Common myeloid progenitor, CD34-positive (primary cell): ENCODE measurements at regions not wholly inside any gene's neighbourhood (a gene's known extent, or its start where the extent isn't known, plus 50 kb on each side); places are given as distances from the start of the nearest gene placed in this dataset.

Experiments
- CTCF ChIA-PET: fragments of 350-600 bp; sonication (Branson Sonifier 250); formaldehyde crosslinking; loops from one replicate; lab custom pipeline; 2021; ENCODE audit warnings: antibody characterized with exemption; lab: Charles Lee
- POLR2A ChIA-PET: fragments of 350-600 bp; sonication (Branson Sonifier 250); formaldehyde crosslinking; loops from one replicate; lab custom pipeline; 2021; ENCODE audit warnings: antibody characterized with exemption; lab: Charles Lee
- DNase-seq, 3 donors: peaks; one replicate each; pipeline versions ENCODE4 v3.0.0 to v3.0.0-alpha.2; 2013
- H3K27ac ChIP-seq, 2 experiments: 1 replicate in 1 of 2; 2 replicates in 1 of 2; pipeline ENCODE4 v1.7.0; 2013; ENCODE audit warnings: inconsistent platforms in 2 of 2, low read length in 2 of 2, mild to moderate bottlenecking in 2 of 2, low read depth in 1 of 2, moderate library complexity in 1 of 2; ENCODE audit not compliant: severe bottlenecking in 2 of 2, insufficient read depth in 1 of 2, poor library complexity in 1 of 2
- H3K27me3 ChIP-seq, 5 experiments: replicated peaks in 2 of 5; 1 replicate in 3 of 5; 2 replicates in 2 of 5; pipeline versions ENCODE4 v1.6.1 to v1.7.0; 2013; ENCODE audit warnings: low read length in 4 of 5, mild to moderate bottlenecking in 2 of 5, moderate library complexity in 2 of 5, inconsistent platforms in 1 of 5; ENCODE audit not compliant: insufficient read depth in 5 of 5, control insufficient read depth in 4 of 5
- H3K36me3 ChIP-seq, 4 experiments: 1 replicate in 2 of 4; 2 replicates in 2 of 4; pipeline versions ENCODE4 v1.6.1 to v1.7.0; 2013; ENCODE audit warnings: low read length in 3 of 4, control low read depth in 1 of 4, mild to moderate bottlenecking in 1 of 4; ENCODE audit not compliant: control insufficient read depth in 4 of 4, insufficient read depth in 4 of 4
- H3K4me1 ChIP-seq, 4 experiments: 1 replicate in 3 of 4; 2 replicates in 1 of 4; pipeline versions ENCODE4 v1.6.1 to v1.7.1; 2013; ENCODE audit warnings: low read length in 3 of 4, mild to moderate bottlenecking in 3 of 4, control low read depth in 1 of 4, inconsistent platforms in 1 of 4, moderate library complexity in 1 of 4; ENCODE audit not compliant: control insufficient read depth in 4 of 4, insufficient read depth in 4 of 4; ENCODE audit errors: control extremely low read depth in 1 of 4
- H3K4me3 ChIP-seq, 7 experiments: 1 replicate in 4 of 7; 2 replicates in 3 of 7; pipeline versions ENCODE4 v1.5.1 to v1.7.0; 2013; ENCODE audit warnings: mild to moderate bottlenecking in 7 of 7, low read length in 6 of 7, moderate library complexity in 6 of 7, inconsistent platforms in 2 of 7, low read depth in 2 of 7, control low read depth in 1 of 7; ENCODE audit not compliant: insufficient read depth in 4 of 7, control insufficient read depth in 1 of 7; ENCODE audit errors: extremely low read depth in 1 of 7
- H3K9me3 ChIP-seq, 5 experiments: 1 replicate in 4 of 5; 2 replicates in 1 of 5; pipeline versions ENCODE4 v1.6.1 to v1.7.1; 2013; ENCODE audit warnings: low read length in 4 of 5, mild to moderate bottlenecking in 2 of 5, inconsistent platforms in 1 of 5, low read depth in 1 of 5, moderate library complexity in 1 of 5; ENCODE audit not compliant: control insufficient read depth in 4 of 5, insufficient read depth in 2 of 5; ENCODE audit errors: control extremely low read depth in 1 of 5
- WGBS: methylation state at CpG from one replicate; pipeline ENCODE4 v1.1.5; 2013; ENCODE audit not compliant: insufficient coverage; 5-methylcytosine and 5-hydroxymethylcytosine counted together

GRCh38 chr5:168076561-168076991 lies 214.9 kb upstream of the WWC1 start:
- Histone ChIP-seq H3K4me1 (peaks cover 4 to 35% (median 21%) of the 10 kb centered on the region in 4 experiments), H3K4me3 (no peak overlapping the region), H3K9me3 (no peaks in the 10 kb centered on the region), H3K27me3 (no peaks in the 10 kb centered on the region), H3K27ac (no peak overlapping the region), H3K36me3 (no peaks in the 10 kb centered on the region)
- DNase-seq, result peak; percentile 42 to 63 (median 57)
- 67% methylated on average over 2 of the region's 2 CpGs for WGBS
- CTCF ChIA-PET, result interaction anchor here (1.0 to 1.5 kb wide), 9 partner anchors 8 to 350 kb away, joined by 3 to 7 read pairs (median 3); no protein-coding TSS in a partner anchor
- POLR2A ChIA-PET, result interaction anchor here (0.6 kb wide), 1 partner anchor 139 kb away, joined by 4 read pairs; no protein-coding TSS in a partner anchor

- ChIA-PET CTCF (interaction anchor here (0.6 to 1.9 kb wide), 7 partner anchors 9 to 265 kb away, joined by 3 to 5 read pairs (median 4); no protein-coding TSS in a partner anchor), POLR2A (interaction anchor here (0.8 kb wide), 1 partner anchor 11 kb away, joined by 3 read pairs; no protein-coding TSS in a partner anchor)
- H3K4me1 ChIP-seq, result peaks cover 0 to 27% (median 11%) of the 10 kb centered on the region in 4 experiments
- H3K4me3 ChIP-seq, result no peak overlapping the region
- WGBS, result 75% methylated on average over 8 of the region's 9 CpGs
- DNase-seq, result peak in 2 of 3 donors; percentile 71 to 79
- no peak overlapping the region for H3K27ac ChIP-seq
- no peaks in the 10 kb centered on the region for H3K9me3 ChIP-seq
- H3K36me3 ChIP-seq, result no peaks in the 10 kb centered on the region
- no peaks in the 10 kb centered on the region for H3K27me3 ChIP-seq
Observed at GRCh38 chr5:168085261-168086031, 206.0 kb upstream of the WWC1 start.

GRCh38 chr5:168086104-168086610 lies 205.3 kb upstream of the WWC1 start:
- 19% methylated on average over 7 of the region's 11 CpGs for WGBS
- Histone ChIP-seq H3K4me1 (peaks cover 0 to 27% (median 11%) of the 10 kb centered on the region in 4 experiments), H3K27me3 (no peaks in the 10 kb centered on the region), H3K36me3 (no peaks in the 10 kb centered on the region), H3K4me3 (no peak overlapping the region), H3K27ac (no peak overlapping the region), H3K9me3 (no peaks in the 10 kb centered on the region)
- peak in 2 of 3 donors; percentile 51 to 62 for DNase-seq
- CTCF ChIA-PET, result interaction anchor here (0.9 to 1.9 kb wide), 5 partner anchors 10 to 134 kb away, joined by 3 to 5 read pairs (median 4); no protein-coding TSS in a partner anchor
- POLR2A ChIA-PET, result no interaction called here

GRCh38 chr5:168086746-168087145 lies 204.7 kb upstream of the WWC1 start:
- DNase-seq, result no peak
- CTCF ChIA-PET, result interaction anchor here (0.7 kb wide), 1 partner anchor 41 kb away, joined by 3 read pairs; no protein-coding TSS in a partner anchor
- Histone ChIP-seq H3K36me3 (no peaks in the 10 kb centered on the region), H3K27ac (no peak overlapping the region), H3K9me3 (no peaks in the 10 kb centered on the region), H3K27me3 (no peaks in the 10 kb centered on the region), H3K4me3 (no peak overlapping the region), H3K4me1 (peaks cover 0 to 27% (median 11%) of the 10 kb centered on the region in 4 experiments)
- POLR2A ChIA-PET, result no interaction called here
- 88% methylated on average over 1 of the region's 2 CpGs for WGBS

GRCh38 chr5:168088410-168089173 lies 202.9 kb upstream of the WWC1 start:
- POLR2A ChIA-PET, result no interaction called here
- H3K27me3 ChIP-seq, result no peaks in the 10 kb centered on the region
- H3K36me3 ChIP-seq, result no peaks in the 10 kb centered on the region
- WGBS, result 95% methylated on average over 10 of the region's 13 CpGs
- peaks cover 0 to 27% (median 11%) of the 10 kb centered on the region in 4 experiments for H3K4me1 ChIP-seq
- DNase-seq, result no peak
- no peak overlapping the region for H3K4me3 ChIP-seq
- no peak overlapping the region for H3K27ac ChIP-seq
- H3K9me3 ChIP-seq, result no peaks in the 10 kb centered on the region
- CTCF ChIA-PET, result no interaction called here

GRCh38 chr5:168089201-168089887 lies 202.1 kb upstream of the WWC1 start:
- 97% methylated on average over 3 of the region's 4 CpGs for WGBS
- H3K9me3 ChIP-seq, result no peaks in the 10 kb centered on the region
- H3K27ac ChIP-seq, result no peak overlapping the region
- peaks cover 0 to 25% (median 11%) of the 10 kb centered on the region in 4 experiments for H3K4me1 ChIP-seq
- H3K4me3 ChIP-seq, result no peak overlapping the region
- H3K27me3 ChIP-seq, result no peaks in the 10 kb centered on the region
- CTCF ChIA-PET, result interaction anchor here (1.3 to 1.4 kb wide), 2 partner anchors 13 to 42 kb away, joined by 4 to 7 read pairs; no protein-coding TSS in a partner anchor
- DNase-seq, result no peak
- H3K36me3 ChIP-seq, result no peaks in the 10 kb centered on the region
- POLR2A ChIA-PET, result no interaction called here
